ENCODE measurements at regions not wholly inside any gene's neighbourhood (a gene's known extent, or its start where the extent isn't known, plus 50 kb on each side); places are given as distances from the start of the nearest gene placed in this dataset.

DNA sequence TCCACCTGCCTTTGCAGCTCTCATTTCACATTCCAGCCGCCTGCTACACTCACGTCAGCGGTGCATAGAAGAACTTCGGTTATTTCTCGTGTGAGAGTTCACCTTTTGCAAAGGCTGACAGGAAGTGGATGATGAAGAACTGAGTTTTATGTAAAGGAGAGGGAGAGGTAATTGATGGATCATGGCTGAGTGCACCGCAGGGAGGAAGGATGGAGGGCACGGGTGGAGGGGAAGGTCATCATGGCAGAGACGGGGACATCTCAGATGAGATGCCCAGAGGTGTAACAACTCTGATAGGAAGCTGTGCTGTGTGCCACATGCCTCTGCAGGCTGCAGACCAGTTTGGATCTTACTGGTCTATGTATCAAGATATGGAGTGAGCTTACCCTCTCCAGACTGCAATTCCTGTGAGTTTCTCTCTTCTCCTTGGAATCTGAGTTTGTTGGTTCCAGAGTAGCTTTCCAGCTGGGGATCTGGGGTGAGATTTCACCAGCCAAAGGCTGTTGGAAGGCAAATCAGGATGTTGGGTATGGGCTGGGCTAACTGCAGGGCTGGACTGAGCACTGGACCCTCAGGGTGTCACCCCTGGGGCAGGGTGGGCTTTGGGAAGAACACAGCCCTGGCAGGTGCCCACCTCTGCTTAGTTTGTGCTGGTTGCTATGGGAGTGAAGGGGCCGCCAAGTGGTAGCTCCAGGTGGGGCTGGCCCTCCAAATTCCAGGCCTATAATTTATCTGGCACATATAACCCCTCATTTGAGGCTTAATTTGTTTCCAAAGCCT lies 777.0 kb downstream of the KCNJ18 start:
- TF ChIP-seq POLR2A (IDR thresholded peaks at IDR 0.05) = no peak
- TF ChIP-seq, protein P1, sequence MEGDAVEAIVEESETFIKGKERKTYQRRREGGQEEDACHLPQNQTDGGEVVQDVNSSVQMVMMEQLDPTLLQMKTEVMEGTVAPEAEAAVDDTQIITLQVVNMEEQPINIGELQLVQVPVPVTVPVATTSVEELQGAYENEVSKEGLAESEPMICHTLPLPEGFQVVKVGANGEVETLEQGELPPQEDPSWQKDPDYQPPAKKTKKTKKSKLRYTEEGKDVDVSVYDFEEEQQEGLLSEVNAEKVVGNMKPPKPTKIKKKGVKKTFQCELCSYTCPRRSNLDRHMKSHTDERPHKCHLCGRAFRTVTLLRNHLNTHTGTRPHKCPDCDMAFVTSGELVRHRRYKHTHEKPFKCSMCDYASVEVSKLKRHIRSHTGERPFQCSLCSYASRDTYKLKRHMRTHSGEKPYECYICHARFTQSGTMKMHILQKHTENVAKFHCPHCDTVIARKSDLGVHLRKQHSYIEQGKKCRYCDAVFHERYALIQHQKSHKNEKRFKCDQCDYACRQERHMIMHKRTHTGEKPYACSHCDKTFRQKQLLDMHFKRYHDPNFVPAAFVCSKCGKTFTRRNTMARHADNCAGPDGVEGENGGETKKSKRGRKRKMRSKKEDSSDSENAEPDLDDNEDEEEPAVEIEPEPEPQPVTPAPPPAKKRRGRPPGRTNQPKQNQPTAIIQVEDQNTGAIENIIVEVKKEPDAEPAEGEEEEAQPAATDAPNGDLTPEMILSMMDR (IDR thresholded peaks at IDR 0.05) = no peak

Data from adrenal gland (tissue), 5 donors.